Pancreas (tissue), 10 donors: ENCODE measurements at regions not wholly inside any gene's neighbourhood (a gene's known extent, or its start where the extent isn't known, plus 50 kb on each side); places are given as distances from the start of the nearest gene placed in this dataset.

Source experiments
- ATAC-seq, 4 donors: fragments of 200-7000 bp; cut with Tn5 transposase; one replicate each; pipeline versions ENCODE4 v1.8.0 to v1.9.1; 2020; ENCODE audit warnings: mild to moderate bottlenecking in 4 of 4, moderate library complexity in 4 of 4
- DNase-seq, 6 donors: peaks; one replicate each; pipeline ENCODE4 v3.0.0-alpha.2; 2020
- FAIRE-seq: peaks from 2 replicates; lab custom pipeline; 2012; peaks lifted over from hg19 to GRCh38; lab: Jason Lieb, UNC
- H3K27ac ChIP-seq, 4 donors: fragments of 200-600 bp; sonication (generic); 1 replicate in 3 of 4; 2 replicates in 1 of 4; pipeline versions ENCODE4 v1.5.0 to v1.8.0; 2020
- H3K27me3 ChIP-seq, 4 donors: fragments of 200-600 bp; one replicate each; pipeline ENCODE4 v1.8.0; 2021
- H3K36me3 ChIP-seq, 3 donors: fragments of 200-600 bp; sonication (generic) in 1 of 3; one replicate each; pipeline versions ENCODE4 v1.5.0 to v1.8.0; 2020 to 2021
- H3K4me1 ChIP-seq, 3 donors: fragments of 200-600 bp; one replicate each; pipeline ENCODE4 v1.8.0; 2021
- H3K4me3 ChIP-seq, 4 donors: fragments of 200-600 bp; sonication (generic) in 2 of 4; one replicate each; pipeline versions ENCODE4 v1.5.0 to v1.8.0; 2020 to 2021
- H3K9me3 ChIP-seq, 4 donors: fragments of 200-600 bp; one replicate each; pipeline ENCODE4 v1.8.0; 2021
- CTCF ChIP-seq, 4 donors: fragments of 200-600 bp; sonication (generic) in 3 of 4; IDR thresholded peaks; one replicate each; pipeline versions ENCODE4 v1.5.0 to v1.8.0; 2021; ENCODE audit warnings: antibody characterized with exemption in 4 of 4
- WGBS, 2 donors: extraction: QIAGEN DNeasy Blood & Tissue Kit; methylation state at CpG; one replicate each; pipeline ENCODE4 v1.1.7; 2013; 5-methylcytosine and 5-hydroxymethylcytosine counted together
- intact Hi-C, 3 donors: fragments of 100-400 bp; cut with DNase I; formaldehyde crosslinking; loops; one replicate each; pipeline versions ENCODE4 v1.11.1 to v1.14.2; 2022
- donor health status: healthy with polysubstance abuse.
- donor health status: DM: no; HTN: no; CAD: no; lungs with moderate emphysema.
- donor health status: DM: no; HTN: no; CAD: no.
- donor health status: control.
- donor health status: control.
- donor health status: Bipolar disorder and iron deficiency.
- donor health status: DM: yes; HTN: yes; CAD: no.
- donor health status: DM: no; HTN: no; CAD: no.
- donor health status: DM: no; HTN: no; CAD: no.
- donor health status: DM: yes; HTN: yes; CAD: no.

- Histone ChIP-seq H3K4me1 (peaks cover 0 to 5% (median 4%) of the 10 kb centered on the region in 3 donors), H3K9me3 (no peaks in the 10 kb centered on the region), H3K27ac (no peak overlapping the region), H3K36me3 (no peaks in the 10 kb centered on the region), H3K4me3 (no peak overlapping the region), H3K27me3 (no peaks in the 10 kb centered on the region)
- no peak for FAIRE-seq
- no peak for TF ChIP-seq CTCF (IDR thresholded peaks at IDR 0.05)
- WGBS, 2 donors = 16 to 21% methylated on average over 14 of the region's 14 CpGs
- no peak for DNase-seq
- intact Hi-C loops = no loop called here
- no peak for ATAC-seq
These were observed 269.5 kb upstream of the N4BP1 start for GRCh38 chr16:48879223-48880122.

- Histone ChIP-seq H3K36me3 (no peaks in the 10 kb centered on the region), H3K27me3 (no peaks in the 10 kb centered on the region), H3K27ac (no peak overlapping the region), H3K4me3 (no peak overlapping the region), H3K9me3 (no peaks in the 10 kb centered on the region), H3K4me1 (peaks cover 0 to 5% (median 4%) of the 10 kb centered on the region in 3 donors)
- ATAC-seq (no peak), DNase-seq (no peak), FAIRE-seq (no peak)
- intact Hi-C loops = no loop called here
- 77 to 82% methylated on average over 3 of the region's 3 CpGs for WGBS, 2 donors
- TF ChIP-seq CTCF (IDR thresholded peaks at IDR 0.05) = no peak
These were observed 268.0 kb upstream of the N4BP1 start for GRCh38 chr16:48877946-48878345.

GRCh38 chr16:48870141-48870540, 260.2 kb upstream of the N4BP1 start:
- Histone ChIP-seq H3K4me1 (no peaks in the 10 kb centered on the region), H3K27me3 (no peaks in the 10 kb centered on the region), H3K9me3 (no peaks in the 10 kb centered on the region), H3K27ac (no peak overlapping the region), H3K4me3 (no peak overlapping the region), H3K36me3 (no peaks in the 10 kb centered on the region)
- intact Hi-C loops = no loop called here
- 74 to 80% methylated on average over 2 of the region's 2 CpGs for WGBS, 2 donors
- ATAC-seq (no peak), FAIRE-seq (no peak), DNase-seq (no peak)
- TF ChIP-seq CTCF (IDR thresholded peaks at IDR 0.05) = no peak

GRCh38 chr16:48865520-48865919, 255.5 kb upstream of the N4BP1 start:
- DNase-seq (no peak), ATAC-seq (no peak), FAIRE-seq (no peak)
- Histone ChIP-seq H3K4me3 (no peak overlapping the region), H3K27me3 (no peaks in the 10 kb centered on the region), H3K36me3 (no peaks in the 10 kb centered on the region), H3K27ac (no peak overlapping the region), H3K4me1 (no peaks in the 10 kb centered on the region), H3K9me3 (no peaks in the 10 kb centered on the region)
- no peak for TF ChIP-seq CTCF (IDR thresholded peaks at IDR 0.05)
- WGBS, 2 donors = 63 to 77% methylated on average over 3 of the region's 3 CpGs
- intact Hi-C loops = no loop called here

GRCh38 chr16:48864055-48864454, 254.1 kb upstream of the N4BP1 start:
- H3K27ac ChIP-seq = no peak overlapping the region
- no peak for FAIRE-seq
- no peak for TF ChIP-seq CTCF (IDR thresholded peaks at IDR 0.05)
- H3K4me3 ChIP-seq = no peak overlapping the region
- intact Hi-C loops = no loop called here
- ATAC-seq = no peak
- H3K9me3 ChIP-seq = no peaks in the 10 kb centered on the region
- WGBS, 2 donors = 76 to 94% methylated on average over 1 of the region's 1 CpG
- no peak for DNase-seq
- no peaks in the 10 kb centered on the region for H3K4me1 ChIP-seq
- H3K27me3 ChIP-seq = no peaks in the 10 kb centered on the region
- no peaks in the 10 kb centered on the region for H3K36me3 ChIP-seq
